ENCODE measurements at regions not wholly inside any gene's neighbourhood (a gene's known extent, or its start where the extent isn't known, plus 50 kb on each side); places are given as distances from the start of the nearest gene placed in this dataset.

- H3K27ac ChIP-seq (ENCODE audit: extremely low read depth, low read depth, low read length): no peak overlapping the region
- no peak overlapping the region for H3K4me3 ChIP-seq (ENCODE audit: low read depth, low read length)
- CTCF ChIA-PET: no interaction called here
- no peaks in the 10 kb centered on the region for H3K36me3 ChIP-seq (ENCODE audit: control insufficient read depth in 2 of 2, insufficient read depth in 1 of 2, low read length in 2 of 2)
- TF ChIP-seq ZNF23 (tag by site-specific recombination; IDR thresholded peaks at IDR 0.05; ENCODE audit: borderline replicate concordance): no peak
- no peak for TF ChIP-seq ZNF426 (tag by site-specific recombination; IDR thresholded peaks at IDR 0.05)
- TF ChIP-seq ZNF157 (tag by site-specific recombination; IDR thresholded peaks at IDR 0.05): no peak
- no peak for TF ChIP-seq ZXDB (tag by site-specific recombination; IDR thresholded peaks at IDR 0.05)
- TF ChIP-seq PRDM6 (tag by site-specific recombination; IDR thresholded peaks at IDR 0.05): no peak
- TF ChIP-seq ZNF362 (tag by site-specific recombination; IDR thresholded peaks at IDR 0.05): no peak
- no peaks in the 10 kb centered on the region for H3K9me3 ChIP-seq (ENCODE audit: control insufficient read depth, insufficient read depth, low read depth, low read length)
- POLR2A ChIA-PET: no interaction called here
- H3K4me1 ChIP-seq (ENCODE audit: control insufficient read depth, insufficient read depth, low read length): no peaks in the 10 kb centered on the region
Measured at GRCh38 chr5:4339949-4340348, 744.3 kb downstream of the IRX1 start.

GRCh38 chr5:4345850-4346249 is 750.2 kb downstream of the IRX1 start:
- H3K9me3 ChIP-seq (ENCODE audit: control insufficient read depth, insufficient read depth, low read depth, low read length): no peaks in the 10 kb centered on the region
- ChIA-PET POLR2A (no interaction called here), CTCF (no interaction called here)
- H3K27ac ChIP-seq (ENCODE audit: extremely low read depth, low read depth, low read length): no peak overlapping the region
- no peak overlapping the region for H3K4me3 ChIP-seq (ENCODE audit: low read depth, low read length)
- no peaks in the 10 kb centered on the region for H3K36me3 ChIP-seq (ENCODE audit: control insufficient read depth in 2 of 2, insufficient read depth in 1 of 2, low read length in 2 of 2)
- no peaks in the 10 kb centered on the region for H3K4me1 ChIP-seq (ENCODE audit: control insufficient read depth, insufficient read depth, low read length)
- TF ChIP-seq ZBTB21 (tag by site-specific recombination; IDR thresholded peaks at IDR 0.05) (no peak), ZNF645 (tag by site-specific recombination; IDR thresholded peaks at IDR 0.05) (no peak), ZNF629 (tag by site-specific recombination; IDR thresholded peaks at IDR 0.05) (no peak), ZNF18 (tag by site-specific recombination; IDR thresholded peaks at IDR 0.05) (no peak), ZNF148 (tag by site-specific recombination; IDR thresholded peaks at IDR 0.05; ENCODE audit: borderline replicate concordance) (no peak), ZNF280C (tag by site-specific recombination; IDR thresholded peaks at IDR 0.05) (no peak), ZNF138 (tag by site-specific recombination; IDR thresholded peaks at IDR 0.05; ENCODE audit: borderline replicate concordance) (no peak), ZNF335 (tag by site-specific recombination; conservative IDR thresholded peaks at IDR 0.05) (no peak), GLIS1 (tag by site-specific recombination; IDR thresholded peaks at IDR 0.05) (no peak), ZNF621 (tag by site-specific recombination; IDR thresholded peaks at IDR 0.05) (no peak), ZNF843 (tag by site-specific recombination; IDR thresholded peaks at IDR 0.05) (no peak), ZFP3 (tag by site-specific recombination; IDR thresholded peaks at IDR 0.05; ENCODE audit: low read depth) (no peak), ZNF544 (tag by site-specific recombination; IDR thresholded peaks at IDR 0.05) (no peak), ZNF707 (tag by site-specific recombination; IDR thresholded peaks at IDR 0.05) (no peak), SP3 (tag by site-specific recombination; IDR thresholded peaks at IDR 0.05) (no peak), ZNF555 (tag by site-specific recombination; conservative IDR thresholded peaks at IDR 0.05) (no peak), CTCF (tag by site-specific recombination; IDR thresholded peaks at IDR 0.05) (no peak), ZNF184 (tag by site-specific recombination; IDR thresholded peaks at IDR 0.05) (no peak)
